ENCODE measurements at regions not wholly inside any gene's neighbourhood (a gene's known extent, or its start where the extent isn't known, plus 50 kb on each side); places are given as distances from the start of the nearest gene placed in this dataset.

- TF ChIP-seq EP300 (IDR thresholded peaks at IDR 0.05) (no peak), POLR2A (IDR thresholded peaks at IDR 0.05; ENCODE audit: low read depth) (no peak)
Measured at GRCh38 chr3:166304584-166304983, 467.4 kb upstream of the BCHE start.

Data from esophagus muscularis mucosa (tissue), 2 donors.